PC-9 (cell line): ENCODE measurements at regions not wholly inside any gene's neighbourhood (a gene's known extent, or its start where the extent isn't known, plus 50 kb on each side); places are given as distances from the start of the nearest gene placed in this dataset.

Experiments
- CTCF ChIP-seq: fragments of 200-600 bp; sonication (generic); conservative IDR thresholded peaks from 2 replicates; pipeline ENCODE4 v1.6.1; 2017; ENCODE audit warnings: mixed run types, antibody characterized with exemption, mild to moderate bottlenecking, moderate library complexity
- EZH2 ChIP-seq: fragments of 200-600 bp; sonication (generic); IDR thresholded peaks from 2 replicates; pipeline ENCODE4 v1.8.0; 2017; ENCODE audit warnings: antibody characterized with exemption, low read depth

- TF ChIP-seq CTCF (no peak), EZH2 (no peak)
Observed at GRCh38 chr3:46097691-46098241, 70.5 kb upstream of the XCR1 start.
